H1 (cell line): ENCODE measurements at regions not wholly inside any gene's neighbourhood (a gene's known extent, or its start where the extent isn't known, plus 50 kb on each side); places are given as distances from the start of the nearest gene placed in this dataset.

Source experiments
- CTCF ChIA-PET: fragments of 300-600 bp; sonication (Branson Sonifier 250); formaldehyde crosslinking; loops from one replicate; lab custom pipeline; 2021; ENCODE audit not compliant: partially characterized antibody; lab: Charles Lee
- POLR2A ChIA-PET: fragments of 300-600 bp; sonication (Branson Sonifier 250); formaldehyde crosslinking; loops from one replicate; lab custom pipeline; 2021; ENCODE audit warnings: inconsistent platforms; ENCODE audit not compliant: partially characterized antibody; lab: Charles Lee
- DNase-seq, 2 experiments: peaks; one replicate each; pipeline versions ENCODE4 v3.0.0 to v3.0.0-alpha.2; 2010 to 2022; ENCODE audit warnings: low spot score in 2 of 2, low read depth in 1 of 2, mixed read lengths in 1 of 2
- FAIRE-seq: peaks from 2 replicates; lab custom pipeline; 2011; peaks lifted over from hg19 to GRCh38; lab: Jason Lieb, UNC
- H2AFZ ChIP-seq: 2 replicates; pipeline ENCODE4 v1.8.1; 2012; ENCODE audit warnings: low read length, inconsistent platforms
- H2AK5ac ChIP-seq: 2 replicates; pipeline ENCODE4 v1.6.1; 2013; ENCODE audit warnings: low read depth, low read length
- H2BK120ac ChIP-seq: replicated peaks from 2 replicates; pipeline ENCODE3; 2013; ENCODE audit warnings: low read depth, low read length, inconsistent platforms
- H2BK12ac ChIP-seq: 2 replicates; pipeline ENCODE4 v1.6.1; 2013; ENCODE audit warnings: low read depth, low read length
- H2BK15ac ChIP-seq: 2 replicates; pipeline ENCODE4 v1.6.1; 2013; ENCODE audit warnings: low read length
- H2BK20ac ChIP-seq: 2 replicates; pipeline ENCODE4 v1.6.1; 2013; ENCODE audit warnings: low read length
- H2BK5ac ChIP-seq: 2 replicates; pipeline ENCODE4 v1.6.1; 2013; ENCODE audit warnings: low read depth, low read length
- H3K14ac ChIP-seq: 2 replicates; pipeline ENCODE4 v1.6.1; 2013; ENCODE audit warnings: inconsistent platforms; ENCODE audit not compliant: insufficient read length
- H3K18ac ChIP-seq: 2 replicates; pipeline ENCODE4 v1.6.1; 2013; ENCODE audit warnings: low read length; ENCODE audit errors: extremely low read depth
- H3K23ac ChIP-seq: 2 replicates; pipeline ENCODE4 v1.6.1; 2013; ENCODE audit warnings: inconsistent platforms; ENCODE audit not compliant: insufficient read length
- H3K23me2 ChIP-seq: 2 replicates; pipeline ENCODE4 v1.6.1; 2013; ENCODE audit warnings: low read depth, low read length
- H3K27ac ChIP-seq: 2 replicates; pipeline ENCODE4 v1.6.1; 2011; ENCODE audit warnings: low read depth, low read length, inconsistent platforms
- H3K27me3 ChIP-seq, 4 experiments: replicated peaks in 1 of 4; 1 replicate in 1 of 4; 2 replicates in 3 of 4; pipeline versions ENCODE4 v1.6.1 to v1.8.1; 2011 to 2013; ENCODE audit warnings: low read length in 3 of 4, mild to moderate bottlenecking in 3 of 4, inconsistent platforms in 2 of 4, mixed read lengths in 2 of 4, moderate library complexity in 1 of 4; ENCODE audit not compliant: control insufficient read depth in 3 of 4, insufficient read depth in 3 of 4; ENCODE audit errors: extremely low read depth in 1 of 4
- H3K36me3 ChIP-seq, 4 experiments: 2 replicates each; pipeline versions ENCODE4 v1.6.1 to v1.8.1; 2011 to 2013; ENCODE audit warnings: mild to moderate bottlenecking in 4 of 4, low read length in 3 of 4, moderate library complexity in 2 of 4, control low read depth in 1 of 4, inconsistent platforms in 1 of 4; ENCODE audit not compliant: insufficient read depth in 4 of 4, control insufficient read depth in 2 of 4
- H3K4ac ChIP-seq: replicated peaks from 2 replicates; pipeline ENCODE3; 2013; ENCODE audit warnings: low read length, low read depth, mixed read lengths, inconsistent platforms; ENCODE audit not compliant: insufficient read length
- H3K4me1 ChIP-seq, 4 experiments: replicated peaks in 1 of 4; 1 replicate in 1 of 4; 2 replicates in 3 of 4; pipeline versions ENCODE4 v1.6.1 to v1.8.1; 2011 to 2013; ENCODE audit warnings: low read length in 3 of 4, inconsistent platforms in 2 of 4, mixed read lengths in 1 of 4; ENCODE audit not compliant: insufficient read depth in 4 of 4, control insufficient read depth in 3 of 4
- H3K4me2 ChIP-seq, 2 experiments: 2 replicates each; pipeline versions ENCODE4 v1.6.1 to v1.8.1; 2011 to 2013; ENCODE audit warnings: low read depth in 2 of 2, low read length in 2 of 2, control low read depth in 1 of 2, inconsistent platforms in 1 of 2, mild to moderate bottlenecking in 1 of 2; ENCODE audit not compliant: insufficient read depth in 1 of 2
- H3K4me3 ChIP-seq, 4 experiments: fragments of 200-600, 300-600 bp in 1 of 4; sonication (generic), shearing (Covaris generic), sonication (Bioruptor Twin) in 1 of 4; 2 replicates each; pipeline versions ENCODE4 v1.5.1 to v1.8.1; 2011 to 2016; ENCODE audit warnings: low read length in 4 of 4, low read depth in 3 of 4, control low read depth in 2 of 4, inconsistent platforms in 2 of 4, mild to moderate bottlenecking in 2 of 4, mixed read lengths in 1 of 4, moderate library complexity in 1 of 4; ENCODE audit not compliant: insufficient read depth in 2 of 4; ENCODE audit errors: extremely low read depth in 1 of 4
- H3K56ac ChIP-seq: replicated peaks from 2 replicates; pipeline ENCODE3; 2013; ENCODE audit warnings: low read depth, mild to moderate bottlenecking, mixed read lengths, low read length, inconsistent platforms; ENCODE audit not compliant: insufficient read length
- H3K79me1 ChIP-seq: 2 replicates; pipeline ENCODE4 v1.6.1; 2013; ENCODE audit warnings: low read depth, low read length, control low read depth
- H3K79me2 ChIP-seq, 2 experiments: 2 replicates each; pipeline versions ENCODE4 v1.6.1 to v1.8.1; 2012 to 2013; ENCODE audit warnings: low read length in 2 of 2, mild to moderate bottlenecking in 2 of 2, inconsistent platforms in 1 of 2; ENCODE audit not compliant: insufficient read depth in 2 of 2, control insufficient read depth in 1 of 2
- H3K9ac ChIP-seq, 4 experiments: replicated peaks in 1 of 4; 1 replicate in 1 of 4; 2 replicates in 3 of 4; pipeline versions ENCODE4 v1.6.1 to v1.8.1; 2011 to 2013; ENCODE audit warnings: low read depth in 3 of 4, low read length in 3 of 4, control low read depth in 2 of 4, mild to moderate bottlenecking in 2 of 4, moderate library complexity in 2 of 4, inconsistent platforms in 1 of 4; ENCODE audit errors: extremely low read depth in 1 of 4
- H3K9me3 ChIP-seq, 2 experiments: 2 replicates each; pipeline versions ENCODE4 v1.6.1 to v1.8.1; 2012 to 2013; ENCODE audit warnings: mild to moderate bottlenecking in 2 of 2, moderate library complexity in 2 of 2, control low read depth in 1 of 2, inconsistent platforms in 1 of 2, low read depth in 1 of 2, low read length in 1 of 2, mixed read lengths in 1 of 2; ENCODE audit not compliant: insufficient read depth in 2 of 2
- H4K20me1 ChIP-seq, 2 experiments: replicated peaks in 1 of 2; 2 replicates each; pipeline versions ENCODE3 to v1.8.1; 2011 to 2013; ENCODE audit warnings: inconsistent platforms in 2 of 2, low read length in 2 of 2, mild to moderate bottlenecking in 1 of 2; ENCODE audit not compliant: insufficient read depth in 2 of 2, control insufficient read depth in 1 of 2
- H4K5ac ChIP-seq: 2 replicates; pipeline ENCODE4 v1.6.1; 2013; ENCODE audit warnings: low read length, low read depth, mixed read lengths, inconsistent platforms; ENCODE audit not compliant: insufficient read length
- H4K8ac ChIP-seq: 2 replicates; pipeline ENCODE4 v1.8.0; 2013; ENCODE audit warnings: mild to moderate bottlenecking, moderate library complexity, low read length, inconsistent platforms; ENCODE audit not compliant: insufficient read depth; ENCODE audit errors: extremely low read depth
- H4K91ac ChIP-seq: replicated peaks from 2 replicates; pipeline ENCODE3; 2013; ENCODE audit warnings: low read length, mixed read lengths, inconsistent platforms; ENCODE audit not compliant: insufficient read length
- NRF1 ChIP-seq: IDR thresholded peaks from 2 replicates; pipeline ENCODE4 v1.6.1; 2011; ENCODE audit warnings: mild to moderate bottlenecking, low read depth, low read length, improper control_type of control experiment
- SP1 ChIP-seq: IDR thresholded peaks from 2 replicates; pipeline ENCODE4 v1.6.1; 2011; ENCODE audit warnings: low read depth, low read length
- TAF7 ChIP-seq: optimal IDR thresholded peaks from 2 replicates; pipeline ENCODE3; 2011; ENCODE audit warnings: low read depth, mild to moderate bottlenecking, inconsistent platforms, low read length, moderate library complexity, borderline replicate concordance
- TEAD4 ChIP-seq: IDR thresholded peaks from 2 replicates; pipeline ENCODE4 v1.6.1; 2012; ENCODE audit warnings: low read depth, low read length, inconsistent platforms, mixed read lengths
- WGBS, 2 experiments: shearing (Covaris generic) in 1 of 2; methylation state at CpG; one replicate each; pipeline versions ENCODE4 v1.1.6 to v1.1.7; 2013 to 2015; ENCODE audit warnings: low lambda C conversion rate in 2 of 2, mixed read lengths in 2 of 2, inconsistent platforms in 1 of 2, low coverage in 1 of 2, missing lambda C conversion rate in 1 of 2; ENCODE audit not compliant: insufficient replicate concordance in 2 of 2, insufficient coverage in 1 of 2, insufficient read length in 1 of 2; ENCODE audit errors: extremely low coverage in 1 of 2, missing lambda C conversion rate in 1 of 2; 5-methylcytosine and 5-hydroxymethylcytosine counted together

- TF ChIP-seq TAF7: no peak
- TF ChIP-seq, all 59 proteins: peak for 0
Measured at GRCh38 chr15:54829821-54830220, 366.9 kb downstream of the RSL24D1 start (continued).

DNA sequence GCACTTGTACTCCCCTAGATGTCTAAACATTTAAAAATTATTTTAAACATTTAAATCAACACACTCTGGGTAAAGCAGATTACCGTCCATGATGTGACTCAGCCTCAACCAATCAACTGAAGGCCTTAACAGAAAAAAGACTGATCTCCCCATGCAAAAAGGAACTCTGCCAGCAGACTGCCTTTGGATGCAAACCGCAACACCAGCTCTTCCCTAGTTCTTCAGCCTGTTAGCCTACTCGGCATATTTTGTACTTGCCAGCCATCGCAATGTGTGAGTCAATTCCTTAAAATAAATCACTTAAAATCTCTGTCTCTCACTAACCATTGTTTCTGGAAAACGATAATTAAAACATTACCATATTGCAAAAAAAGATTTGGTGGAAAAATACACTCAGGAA is 375.9 kb downstream of the RSL24D1 start:
- Histone ChIP-seq H3K4me2 (no peak overlapping the region), H4K8ac (no peak overlapping the region), H3K79me1 (no peaks in the 10 kb centered on the region), H2BK120ac (no peak overlapping the region), H2BK15ac (no peak overlapping the region), H3K27ac (no peak overlapping the region), H2BK20ac (no peak overlapping the region), H3K4ac (no peak overlapping the region), H4K5ac (no peak overlapping the region), H3K4me3 (no peak overlapping the region), H3K4me1 (no peaks in the 10 kb centered on the region), H3K27me3 (no peaks in the 10 kb centered on the region), H2BK5ac (no peak overlapping the region), H3K56ac (no peak overlapping the region), H2AK5ac (no peak overlapping the region), H3K14ac (no peak overlapping the region), H4K91ac (no peak overlapping the region), H4K20me1 (no peaks in the 10 kb centered on the region), H2BK12ac (no peak overlapping the region), H3K9me3 (peaks cover 33 to 54% of the 10 kb centered on the region in 2 experiments), H3K9ac (no peak overlapping the region), H3K23me2 (no peaks in the 10 kb centered on the region), H3K23ac (no peak overlapping the region), H3K79me2 (no peaks in the 10 kb centered on the region), H3K36me3 (no peaks in the 10 kb centered on the region), H3K18ac (no peak overlapping the region), H2AFZ (no peak overlapping the region)
- DNase-seq (no peak), FAIRE-seq (no peak)
- POLR2A ChIA-PET: no interaction called here
- WGBS, 2 experiments: 85% methylated on average over 5 of the region's 5 CpGs; no CpG with 5 or more reads in 1 of the 2 experiments
- CTCF ChIA-PET: no interaction called here
- TF ChIP-seq NRF1 (no peak), TEAD4 (no peak), SP1 (no peak)
